Hematopoietic multipotent progenitor cell treated with erythropoietin and hydrocortisone succinate and interleukin-3 and kit ligand, for 8 days (in vitro differentiated cells): ENCODE measurements at regions not wholly inside any gene's neighbourhood (a gene's known extent, or its start where the extent isn't known, plus 50 kb on each side); places are given as distances from the start of the nearest gene placed in this dataset.

ENCODE experiments used
- DNase-seq: peaks from one replicate; pipeline ENCODE4 v3.0.0-alpha.2; 2015

- no peak for DNase-seq
These were observed 261.8 kb downstream of the ATP23 start for GRCh38 chr12:58202933-58203718.

GRCh38 chr12:58204071-58204470, 262.7 kb downstream of the ATP23 start:
- DNase-seq, result no peak

DNA sequence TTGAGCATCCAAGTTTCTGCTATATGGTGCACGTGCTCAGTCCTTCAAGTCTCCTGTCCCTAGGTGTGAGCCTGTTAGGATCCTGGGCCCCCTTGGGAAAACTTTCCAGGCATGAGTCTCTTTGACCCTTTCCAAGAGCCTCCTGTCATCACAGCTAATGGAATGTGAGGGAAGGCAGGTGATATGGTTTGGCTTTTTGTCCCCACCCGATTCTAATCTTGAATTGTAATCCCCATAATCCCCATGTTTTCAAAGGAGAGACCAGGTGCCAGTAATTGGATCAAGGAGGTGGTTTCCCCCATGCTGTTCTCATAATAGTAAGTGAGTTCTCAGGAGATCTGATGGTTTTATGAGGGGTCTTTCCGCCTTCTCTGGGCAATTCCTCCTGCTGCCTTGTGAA, 265.5 kb downstream of the ATP23 start:
- no peak for DNase-seq

GRCh38 chr12:58211211-58211610, 269.8 kb downstream of the ATP23 start:
- DNase-seq, result no peak

- no peak for DNase-seq
These were observed 275.8 kb downstream of the ATP23 start for GRCh38 chr12:58217130-58217529.

GRCh38 chr12:58224536-58225105, 283.3 kb downstream of the ATP23 start:
- DNase-seq, result no peak

GRCh38 chr12:58225203-58225877, 284.0 kb downstream of the ATP23 start:
- DNase-seq, result no peak

DNA sequence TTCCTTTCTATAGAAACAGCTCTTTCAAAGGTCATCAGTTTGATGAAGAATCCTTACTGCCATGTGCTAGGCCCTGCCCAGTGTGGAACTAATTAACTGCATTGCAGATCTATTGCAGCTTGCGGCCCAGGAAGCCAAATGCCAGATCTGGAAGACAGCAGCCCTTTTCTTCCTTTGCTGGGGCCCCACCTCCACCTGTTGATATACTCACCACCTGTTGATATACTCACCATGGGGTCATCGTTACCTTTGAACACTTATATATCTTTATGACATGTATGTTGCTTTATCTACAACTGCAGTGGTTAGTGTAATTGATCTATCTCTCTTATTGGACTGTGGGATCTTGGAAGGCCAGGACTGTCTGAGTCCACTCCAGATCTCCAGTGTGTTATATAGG, 292.5 kb downstream of the ATP23 start:
- DNase-seq, result no peak

DNA sequence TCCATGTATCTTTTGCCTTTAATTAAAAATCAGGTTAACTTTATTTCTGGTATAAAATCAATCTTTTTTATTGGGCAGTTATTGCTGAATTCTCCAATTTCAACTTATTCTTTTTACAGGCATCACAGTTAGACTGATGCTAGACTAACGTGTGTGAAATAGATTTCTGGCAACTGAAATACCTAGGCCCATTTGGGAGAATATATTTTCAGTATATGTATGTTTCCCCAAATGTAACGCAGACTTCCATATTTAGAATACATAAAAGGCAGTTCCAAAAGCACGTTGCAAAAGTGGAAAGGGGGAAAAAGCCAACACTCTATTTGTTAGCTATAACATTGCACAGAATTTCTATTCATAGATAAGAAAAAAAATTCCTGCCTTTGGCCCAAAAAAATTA, 297.0 kb downstream of the ATP23 start:
- DNase-seq, result no peak

DNA sequence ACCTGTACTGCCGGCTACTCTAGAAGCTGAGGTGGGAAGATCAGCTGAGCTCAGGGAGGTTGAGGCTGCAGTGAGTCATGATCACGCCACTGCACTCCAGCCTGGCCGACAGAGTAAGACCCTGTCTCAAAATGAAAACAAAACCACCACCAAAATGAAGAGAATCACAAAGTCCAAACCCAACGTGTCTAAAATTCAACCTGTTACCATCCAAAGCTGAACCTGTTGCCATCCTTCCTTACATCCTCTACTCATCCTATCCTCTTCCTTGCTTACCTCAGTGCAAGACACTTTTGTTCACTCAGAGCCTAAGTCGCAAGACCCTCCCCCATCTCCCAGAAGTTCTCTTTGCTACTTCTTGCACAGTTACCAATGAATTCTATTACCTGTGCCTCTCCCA, 299.7 kb downstream of the ATP23 start:
- DNase-seq, result no peak

GRCh38 chr12:58242796-58243630, 301.6 kb downstream of the ATP23 start:
- DNase-seq, result no peak

DNA sequence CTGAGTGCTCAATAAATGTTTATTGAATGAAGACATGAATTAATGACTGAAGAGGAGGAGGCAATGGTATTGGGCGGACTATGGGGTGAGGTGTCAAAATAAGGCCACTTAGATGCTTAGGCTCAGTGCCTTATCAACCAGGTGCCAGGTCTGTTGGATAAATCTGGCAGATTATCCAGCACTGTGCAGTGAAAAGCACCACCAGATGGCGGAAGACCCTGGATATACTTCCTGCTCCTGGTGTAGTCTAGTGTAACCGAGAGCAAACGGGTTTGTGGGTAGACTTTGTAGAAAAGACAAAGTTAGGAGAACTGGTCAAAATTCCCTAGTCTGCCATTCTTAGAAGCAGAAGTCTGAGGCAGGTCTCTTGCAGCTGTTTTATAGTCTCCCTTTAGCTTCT, 306.3 kb downstream of the ATP23 start:
- no peak for DNase-seq

DNA sequence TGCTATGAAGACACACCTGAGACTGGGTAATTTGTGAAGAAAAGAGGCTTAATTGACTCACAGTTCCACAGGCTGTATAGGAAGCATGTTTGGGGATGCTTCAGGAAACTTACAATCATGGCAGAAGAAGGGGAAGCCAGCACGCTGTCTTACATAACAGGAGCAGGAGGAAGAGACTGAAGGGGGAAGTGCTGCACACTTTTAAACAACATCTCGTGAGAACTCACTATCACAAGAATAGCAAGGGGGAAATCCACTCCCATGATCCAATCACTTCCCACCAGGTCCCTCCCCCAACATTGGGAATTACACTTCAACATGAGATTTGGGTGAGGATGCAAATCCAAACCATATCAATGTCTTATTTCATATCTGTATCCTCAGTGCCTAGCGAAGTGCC, 307.2 kb downstream of the ATP23 start:
- no peak for DNase-seq

DNA sequence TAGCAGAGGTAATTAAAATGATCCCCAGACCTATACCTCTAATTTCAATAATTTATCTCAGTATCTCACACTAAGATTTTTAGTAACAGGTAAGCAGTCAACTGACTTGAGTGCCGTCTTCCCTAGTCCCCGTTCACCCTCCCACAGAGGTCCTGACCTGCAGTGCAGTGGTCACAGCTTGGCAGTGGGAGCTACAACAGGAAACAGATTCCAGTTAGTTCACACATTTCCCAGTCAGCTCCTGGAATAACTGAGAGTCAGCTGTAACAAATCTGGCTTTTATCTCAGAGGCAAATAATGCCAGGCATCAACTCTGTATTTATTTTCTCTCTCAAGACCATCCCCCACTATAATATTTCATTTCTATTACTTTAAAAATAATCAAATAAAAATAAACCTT, 308.2 kb downstream of the ATP23 start:
- no peak for DNase-seq

GRCh38 chr12:58250077-58250476, 308.7 kb downstream of the ATP23 start:
- no peak for DNase-seq

DNA sequence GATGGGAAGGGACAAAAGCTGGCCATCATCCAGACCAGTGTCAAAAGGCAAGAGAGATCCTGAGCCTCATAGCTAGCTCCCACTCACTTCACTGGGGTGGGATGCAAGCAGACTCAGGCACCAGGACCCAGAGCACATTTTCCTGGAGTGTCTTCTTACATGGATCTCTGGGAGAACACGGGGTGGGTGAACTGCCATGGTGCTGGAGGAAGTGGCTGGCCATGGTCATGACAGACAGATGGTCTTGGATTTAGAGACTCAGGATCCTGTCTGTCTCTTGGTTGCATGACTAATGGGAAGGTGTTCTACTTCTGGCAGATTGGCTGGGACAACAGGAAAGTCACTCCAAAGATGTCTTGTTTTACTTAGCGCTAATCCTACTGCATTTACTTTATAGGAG, 311.5 kb downstream of the ATP23 start:
- no peak for DNase-seq

- no peak for DNase-seq
These were observed 312.3 kb downstream of the ATP23 start for GRCh38 chr12:58253663-58254062.

DNA sequence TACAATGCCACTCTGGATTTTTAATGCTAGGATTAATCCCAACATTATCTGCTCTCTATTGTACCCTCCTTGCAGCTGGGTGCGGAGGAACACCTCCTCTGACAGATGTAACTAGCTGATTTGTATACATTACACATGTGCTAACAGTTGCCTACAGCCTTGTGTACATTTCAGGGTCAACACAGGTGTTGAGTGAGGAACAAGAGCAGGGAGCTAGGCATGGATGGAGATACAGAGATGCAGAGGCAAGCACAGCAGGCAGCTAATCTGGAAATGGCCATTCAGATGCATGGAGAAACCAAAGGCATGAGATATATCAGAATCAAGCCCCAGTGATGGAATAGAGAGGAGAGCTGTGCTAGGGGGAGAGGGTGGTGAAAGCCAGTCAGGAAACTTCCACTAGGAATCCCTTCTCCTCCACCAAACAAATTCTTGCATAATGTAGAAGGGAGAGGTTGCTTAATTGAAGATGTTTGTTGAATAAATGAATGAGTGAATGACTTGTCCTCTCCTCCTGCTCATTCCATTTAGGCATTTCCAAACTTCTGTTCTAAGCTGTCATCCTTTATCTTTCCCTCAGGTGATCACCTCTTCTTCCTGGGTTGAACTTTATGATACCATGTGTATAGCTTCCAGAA, 313.2 kb downstream of the ATP23 start:
- DNase-seq, result no peak

GRCh38 chr12:58262796-58263195, 321.4 kb downstream of the ATP23 start:
- no peak for DNase-seq

- no peak for DNase-seq
These were observed 322.4 kb downstream of the ATP23 start for GRCh38 chr12:58263816-58264215.

- no peak for DNase-seq
These were observed 326.7 kb downstream of the ATP23 start for GRCh38 chr12:58268069-58268468.

DNA sequence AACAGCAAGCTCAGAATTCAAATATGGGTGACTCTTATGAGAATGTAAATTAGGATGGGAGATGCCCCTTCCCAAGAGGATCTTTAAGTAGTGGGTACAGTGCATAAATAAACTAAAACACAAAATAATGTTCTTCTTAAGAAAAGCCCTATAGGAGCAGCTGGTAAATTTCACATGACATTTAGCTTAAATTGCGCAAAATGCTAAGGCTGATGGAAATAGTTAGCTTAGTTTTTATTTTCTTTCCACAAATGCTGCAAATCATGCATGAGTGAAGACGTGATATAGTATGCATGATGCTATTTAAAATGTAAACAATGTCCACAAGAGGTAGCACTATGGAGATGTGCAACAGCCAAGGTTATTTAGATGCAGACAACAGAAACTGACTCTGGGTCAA, 328.1 kb downstream of the ATP23 start:
- no peak for DNase-seq
